Spleen (tissue), 7 donors: ENCODE measurements at regions not wholly inside any gene's neighbourhood (a gene's known extent, or its start where the extent isn't known, plus 50 kb on each side); places are given as distances from the start of the nearest gene placed in this dataset.

ENCODE experiments used
- POLR2A ChIP-seq, 3 donors: fragments of 450-650 bp; IDR thresholded peaks; one replicate each; pipeline ENCODE4 v1.5.1; 2017; ENCODE audit warnings: antibody characterized with exemption in 3 of 3, mild to moderate bottlenecking in 1 of 3
- TF ChIP-seq, protein P1 (sequence below), 11 experiments: fragments of 200-600 bp in 7 of 11; fragments of 450-650 bp in 4 of 11; sonication (generic) in 4 of 11; IDR thresholded peaks in 8 of 11; conservative IDR thresholded peaks in 3 of 11; 1 replicate in 7 of 11; 2 replicates in 4 of 11; pipeline versions ENCODE4 v1.4.0 to v1.8.0; 2016 to 2021; ENCODE audit warnings: antibody characterized with exemption in 11 of 11, inconsistent platforms in 4 of 11, mild to moderate bottlenecking in 1 of 11
- donor health status: DM: no; HTN: no; CAD: no; lungs with moderate emphysema.
- donor health status: DM: no; HTN: no; CAD: no.
- donor health status: DM: no; HTN: no; CAD: no.

DNA sequence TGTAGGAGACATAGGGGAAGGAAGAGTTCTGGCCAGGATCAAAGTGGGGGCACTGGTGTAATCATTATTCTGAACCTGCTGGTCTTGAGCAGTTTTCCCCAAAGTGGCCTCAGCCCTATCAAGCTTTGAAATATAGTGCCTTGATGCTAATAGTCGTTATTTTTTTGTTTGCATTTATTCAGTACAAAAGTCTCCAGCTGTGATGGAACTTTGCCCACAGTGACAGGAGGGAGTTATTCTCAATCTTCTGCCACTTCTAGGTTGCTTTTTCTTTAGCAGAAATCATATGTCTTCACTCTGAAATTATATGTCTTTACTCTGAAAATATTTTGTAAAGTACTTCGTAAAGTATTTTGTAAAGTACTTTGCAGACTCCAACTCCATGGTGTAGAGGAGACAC is 93.1 kb downstream of the FAT3 start:
- TF ChIP-seq POLR2A (IDR thresholded peaks at IDR 0.05) = no peak
- TF ChIP-seq, protein P1, sequence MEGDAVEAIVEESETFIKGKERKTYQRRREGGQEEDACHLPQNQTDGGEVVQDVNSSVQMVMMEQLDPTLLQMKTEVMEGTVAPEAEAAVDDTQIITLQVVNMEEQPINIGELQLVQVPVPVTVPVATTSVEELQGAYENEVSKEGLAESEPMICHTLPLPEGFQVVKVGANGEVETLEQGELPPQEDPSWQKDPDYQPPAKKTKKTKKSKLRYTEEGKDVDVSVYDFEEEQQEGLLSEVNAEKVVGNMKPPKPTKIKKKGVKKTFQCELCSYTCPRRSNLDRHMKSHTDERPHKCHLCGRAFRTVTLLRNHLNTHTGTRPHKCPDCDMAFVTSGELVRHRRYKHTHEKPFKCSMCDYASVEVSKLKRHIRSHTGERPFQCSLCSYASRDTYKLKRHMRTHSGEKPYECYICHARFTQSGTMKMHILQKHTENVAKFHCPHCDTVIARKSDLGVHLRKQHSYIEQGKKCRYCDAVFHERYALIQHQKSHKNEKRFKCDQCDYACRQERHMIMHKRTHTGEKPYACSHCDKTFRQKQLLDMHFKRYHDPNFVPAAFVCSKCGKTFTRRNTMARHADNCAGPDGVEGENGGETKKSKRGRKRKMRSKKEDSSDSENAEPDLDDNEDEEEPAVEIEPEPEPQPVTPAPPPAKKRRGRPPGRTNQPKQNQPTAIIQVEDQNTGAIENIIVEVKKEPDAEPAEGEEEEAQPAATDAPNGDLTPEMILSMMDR (IDR thresholded peaks at IDR 0.05 in 8 of 11, conservative IDR thresholded peaks at IDR 0.05 in 3 of 11) = no peak
